GM23338 (cell line): ENCODE measurements at regions not wholly inside any gene's neighbourhood (a gene's known extent, or its start where the extent isn't known, plus 50 kb on each side); places are given as distances from the start of the nearest gene placed in this dataset.

ENCODE experiments used
- ATAC-seq: fragments of 200-7000 bp; cut with Tn5 transposase; 3 replicates; pipeline ENCODE4 v1.9.1; 2020
- DNase-seq: peaks from one replicate; pipeline ENCODE4 v3.0.0-alpha.2; 2015; ENCODE audit warnings: low spot score
- H2AFZ ChIP-seq: fragments of 200-600 bp; sonication (generic); 2 replicates; pipeline ENCODE4 v1.8.0; 2016; ENCODE audit warnings: antibody characterized with exemption, mild to moderate bottlenecking, moderate library complexity
- H3F3A ChIP-seq: fragments of 200-600 bp; sonication (generic); replicated peaks from 2 replicates; pipeline ENCODE4 v1.8.0; 2017; ENCODE audit warnings: antibody characterized with exemption, mixed run types, low read depth
- H3K27ac ChIP-seq: fragments of 200-600 bp; sonication (generic); 2 replicates; pipeline ENCODE4 v1.6.1; 2016; ENCODE audit warnings: low read depth
- H3K27me3 ChIP-seq: fragments of 200-600 bp; sonication (generic); 2 replicates; pipeline ENCODE4 v1.8.0; 2016; ENCODE audit warnings: mild to moderate bottlenecking, mixed run types, moderate library complexity; ENCODE audit not compliant: insufficient read depth
- H3K36me3 ChIP-seq: fragments of 200-600 bp; sonication (generic); 2 replicates; pipeline ENCODE4 v1.8.0; 2016; ENCODE audit warnings: mild to moderate bottlenecking; ENCODE audit not compliant: insufficient read depth
- H3K4me1 ChIP-seq: fragments of 200-600 bp; sonication (generic); 2 replicates; pipeline ENCODE4 v1.8.0; 2016; ENCODE audit warnings: mild to moderate bottlenecking, moderate library complexity; ENCODE audit not compliant: insufficient read depth
- H3K4me2 ChIP-seq: fragments of 200-600 bp; sonication (generic); 2 replicates; pipeline ENCODE4 v1.7.1; 2017; ENCODE audit warnings: mixed run types
- H3K4me3 ChIP-seq: fragments of 200-600 bp; sonication (generic); 2 replicates; pipeline ENCODE4 v1.6.1; 2016; ENCODE audit warnings: mixed run types
- H3K79me2 ChIP-seq: fragments of 200-600 bp; sonication (generic); replicated peaks from 2 replicates; pipeline ENCODE4 v1.8.0; 2017; ENCODE audit warnings: mild to moderate bottlenecking; ENCODE audit not compliant: insufficient read depth
- H3K9me2 ChIP-seq: fragments of 200-600 bp; sonication (generic); 2 replicates; pipeline ENCODE4 v1.8.0; 2017; ENCODE audit not compliant: insufficient read depth
- H4K20me1 ChIP-seq: fragments of 200-600 bp; sonication (generic); replicated peaks from 2 replicates; pipeline ENCODE4 v1.8.0; 2017; ENCODE audit warnings: mild to moderate bottlenecking; ENCODE audit not compliant: insufficient read depth
- H3K27ac Mint-ChIP-seq: 2 replicates; pipeline ENCODE4 v1.8.0; 2020; ENCODE audit warnings: inconsistent platforms, mild to moderate bottlenecking, moderate library complexity, mixed read lengths
- H3K27me3 Mint-ChIP-seq: 3 replicates; pipeline ENCODE4 v1.8.0; 2022; ENCODE audit warnings: low read depth, mild to moderate bottlenecking, moderate library complexity, mixed read lengths, inconsistent platforms; ENCODE audit not compliant: insufficient read depth, poor library complexity
- H3K36me3 Mint-ChIP-seq: 3 replicates; pipeline ENCODE4 v1.8.0; 2021; ENCODE audit warnings: low read depth, mild to moderate bottlenecking, inconsistent platforms, moderate library complexity, mixed read lengths
- H3K4me1 Mint-ChIP-seq: 3 replicates; pipeline ENCODE4 v1.8.0; 2020; ENCODE audit warnings: mild to moderate bottlenecking, inconsistent platforms, mixed read lengths
- H3K4me3 Mint-ChIP-seq: 3 replicates; pipeline ENCODE4 v1.8.0; 2021; ENCODE audit warnings: moderate library complexity, mild to moderate bottlenecking, inconsistent platforms, mixed read lengths
- H3K9me3 Mint-ChIP-seq: 3 replicates; pipeline ENCODE4 v1.8.0; 2020; ENCODE audit warnings: moderate library complexity, mild to moderate bottlenecking, inconsistent platforms, mixed read lengths
- CREB1 ChIP-seq: fragments of 250-450 bp; sonication (Bioruptor Pico); IDR thresholded peaks from 2 replicates; pipeline ENCODE4 v1.5.0; 2020; ENCODE audit warnings: low read depth, mild to moderate bottlenecking, moderate library complexity
- EZH2 ChIP-seq: fragments of 200-600 bp; sonication (generic); IDR thresholded peaks from one replicate; pipeline ENCODE4 v1.8.0; 2017; ENCODE audit warnings: antibody characterized with exemption, mild to moderate bottlenecking, low read depth; ENCODE audit not compliant: unreplicated experiment
- EZH2phosphoT487 ChIP-seq: fragments of 200-600 bp; sonication (generic); IDR thresholded peaks from one replicate; pipeline ENCODE4 v1.8.1; 2018; ENCODE audit warnings: antibody characterized with exemption; ENCODE audit not compliant: unreplicated experiment
- JUNB ChIP-seq: IDR thresholded peaks from one replicate; pipeline ENCODE4 v1.6.1; 2016; ENCODE audit warnings: antibody characterized with exemption; ENCODE audit not compliant: unreplicated experiment
- NANOG ChIP-seq: IDR thresholded peaks from 2 replicates; pipeline ENCODE4 v1.6.1; 2016; ENCODE audit warnings: antibody characterized with exemption, borderline replicate concordance
- POLR2AphosphoS5 ChIP-seq: IDR thresholded peaks from 2 replicates; pipeline ENCODE4 v1.6.1; 2016; ENCODE audit warnings: antibody characterized with exemption, low read depth
- STAT1 ChIP-seq: IDR thresholded peaks from one replicate; pipeline ENCODE4 v1.6.1; 2016; ENCODE audit warnings: antibody characterized with exemption; ENCODE audit not compliant: unreplicated experiment
- ZNF114 ChIP-seq: fragments of 250-450 bp; sonication (Bioruptor Pico); IDR thresholded peaks from 2 replicates; pipeline ENCODE4 v1.5.0; 2020; ENCODE audit warnings: mild to moderate bottlenecking, moderate library complexity
- ZNF331 ChIP-seq: fragments of 250-450 bp; sonication (Bioruptor Pico); IDR thresholded peaks from 2 replicates; pipeline ENCODE4 v1.5.0; 2020; ENCODE audit warnings: low read depth, mild to moderate bottlenecking, moderate library complexity
- TF ChIP-seq, protein P1 (sequence below): fragments of 250-450 bp; sonication (Bioruptor Pico); IDR thresholded peaks from 2 replicates; pipeline ENCODE4 v1.5.0; 2020; ENCODE audit warnings: mild to moderate bottlenecking, moderate library complexity
- TF ChIP-seq, protein P2 (sequence below): IDR thresholded peaks from one replicate; pipeline ENCODE4 v1.6.1; 2018; ENCODE audit warnings: antibody characterized with exemption; ENCODE audit not compliant: unreplicated experiment
- TF ChIP-seq, protein P3 (sequence below): IDR thresholded peaks from 2 replicates; pipeline ENCODE4 v1.6.1; 2016; ENCODE audit warnings: antibody characterized with exemption
- TF ChIP-seq, protein P4 (sequence below), 2 experiments: fragments of 200-600 bp in 1 of 2; sonication (generic) in 1 of 2; conservative IDR thresholded peaks; 2 replicates each; pipeline versions ENCODE4 v1.5.1 to v1.6.1; 2016 to 2017; ENCODE audit warnings: antibody characterized with exemption in 2 of 2, low read depth in 2 of 2, mild to moderate bottlenecking in 2 of 2, moderate library complexity in 1 of 2

DNA sequence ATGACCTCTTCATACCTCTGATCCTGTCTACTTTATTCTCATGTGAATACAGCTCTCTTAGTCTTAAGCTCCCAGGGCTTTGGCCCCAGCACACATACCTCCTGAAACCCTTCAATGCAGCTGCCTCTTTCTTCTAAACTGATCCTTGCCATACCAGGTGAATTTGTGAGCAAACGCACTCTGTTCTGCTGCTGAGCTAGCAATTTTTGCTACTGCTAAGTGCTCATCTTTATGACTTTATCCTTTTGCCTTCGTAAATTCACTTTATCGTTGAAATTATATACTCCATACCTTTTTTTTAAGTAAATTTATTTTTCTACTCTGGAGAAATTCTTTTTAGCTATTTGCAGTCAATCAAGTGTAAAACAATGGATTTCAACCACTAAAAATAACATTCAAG is 287.7 kb downstream of the CMPK2 start:
- no peak overlapping the region for H2AFZ ChIP-seq
- 0 out of 2 replicates have a peak, but pooled peaks cover 13% of the 10 kb centered on the region for H3K9me2 ChIP-seq
- Mint-ChIP-seq H3K9me3 (peaks cover 23% of the 10 kb centered on the region), H3K27ac (no peak overlapping the region), H3K36me3 (no peaks in the 10 kb centered on the region), H3K4me1 (no peaks in the 10 kb centered on the region), H3K4me3 (no peak overlapping the region), H3K27me3 (no peaks in the 10 kb centered on the region)
- ATAC-seq (no peak), DNase-seq (no peak)
- H3K27me3 ChIP-seq, result no peaks in the 10 kb centered on the region
- TF ChIP-seq ZNF331 (CRISPR knock-in tag) (no peak), POLR2AphosphoS5 (no peak), NANOG (no peak), STAT1 (no peak), CREB1 (CRISPR knock-in tag) (no peak), JUNB (no peak), EZH2phosphoT487 (no peak), ZNF114 (CRISPR knock-in tag) (no peak), EZH2 (no peak)
- TF ChIP-seq, protein P1, sequence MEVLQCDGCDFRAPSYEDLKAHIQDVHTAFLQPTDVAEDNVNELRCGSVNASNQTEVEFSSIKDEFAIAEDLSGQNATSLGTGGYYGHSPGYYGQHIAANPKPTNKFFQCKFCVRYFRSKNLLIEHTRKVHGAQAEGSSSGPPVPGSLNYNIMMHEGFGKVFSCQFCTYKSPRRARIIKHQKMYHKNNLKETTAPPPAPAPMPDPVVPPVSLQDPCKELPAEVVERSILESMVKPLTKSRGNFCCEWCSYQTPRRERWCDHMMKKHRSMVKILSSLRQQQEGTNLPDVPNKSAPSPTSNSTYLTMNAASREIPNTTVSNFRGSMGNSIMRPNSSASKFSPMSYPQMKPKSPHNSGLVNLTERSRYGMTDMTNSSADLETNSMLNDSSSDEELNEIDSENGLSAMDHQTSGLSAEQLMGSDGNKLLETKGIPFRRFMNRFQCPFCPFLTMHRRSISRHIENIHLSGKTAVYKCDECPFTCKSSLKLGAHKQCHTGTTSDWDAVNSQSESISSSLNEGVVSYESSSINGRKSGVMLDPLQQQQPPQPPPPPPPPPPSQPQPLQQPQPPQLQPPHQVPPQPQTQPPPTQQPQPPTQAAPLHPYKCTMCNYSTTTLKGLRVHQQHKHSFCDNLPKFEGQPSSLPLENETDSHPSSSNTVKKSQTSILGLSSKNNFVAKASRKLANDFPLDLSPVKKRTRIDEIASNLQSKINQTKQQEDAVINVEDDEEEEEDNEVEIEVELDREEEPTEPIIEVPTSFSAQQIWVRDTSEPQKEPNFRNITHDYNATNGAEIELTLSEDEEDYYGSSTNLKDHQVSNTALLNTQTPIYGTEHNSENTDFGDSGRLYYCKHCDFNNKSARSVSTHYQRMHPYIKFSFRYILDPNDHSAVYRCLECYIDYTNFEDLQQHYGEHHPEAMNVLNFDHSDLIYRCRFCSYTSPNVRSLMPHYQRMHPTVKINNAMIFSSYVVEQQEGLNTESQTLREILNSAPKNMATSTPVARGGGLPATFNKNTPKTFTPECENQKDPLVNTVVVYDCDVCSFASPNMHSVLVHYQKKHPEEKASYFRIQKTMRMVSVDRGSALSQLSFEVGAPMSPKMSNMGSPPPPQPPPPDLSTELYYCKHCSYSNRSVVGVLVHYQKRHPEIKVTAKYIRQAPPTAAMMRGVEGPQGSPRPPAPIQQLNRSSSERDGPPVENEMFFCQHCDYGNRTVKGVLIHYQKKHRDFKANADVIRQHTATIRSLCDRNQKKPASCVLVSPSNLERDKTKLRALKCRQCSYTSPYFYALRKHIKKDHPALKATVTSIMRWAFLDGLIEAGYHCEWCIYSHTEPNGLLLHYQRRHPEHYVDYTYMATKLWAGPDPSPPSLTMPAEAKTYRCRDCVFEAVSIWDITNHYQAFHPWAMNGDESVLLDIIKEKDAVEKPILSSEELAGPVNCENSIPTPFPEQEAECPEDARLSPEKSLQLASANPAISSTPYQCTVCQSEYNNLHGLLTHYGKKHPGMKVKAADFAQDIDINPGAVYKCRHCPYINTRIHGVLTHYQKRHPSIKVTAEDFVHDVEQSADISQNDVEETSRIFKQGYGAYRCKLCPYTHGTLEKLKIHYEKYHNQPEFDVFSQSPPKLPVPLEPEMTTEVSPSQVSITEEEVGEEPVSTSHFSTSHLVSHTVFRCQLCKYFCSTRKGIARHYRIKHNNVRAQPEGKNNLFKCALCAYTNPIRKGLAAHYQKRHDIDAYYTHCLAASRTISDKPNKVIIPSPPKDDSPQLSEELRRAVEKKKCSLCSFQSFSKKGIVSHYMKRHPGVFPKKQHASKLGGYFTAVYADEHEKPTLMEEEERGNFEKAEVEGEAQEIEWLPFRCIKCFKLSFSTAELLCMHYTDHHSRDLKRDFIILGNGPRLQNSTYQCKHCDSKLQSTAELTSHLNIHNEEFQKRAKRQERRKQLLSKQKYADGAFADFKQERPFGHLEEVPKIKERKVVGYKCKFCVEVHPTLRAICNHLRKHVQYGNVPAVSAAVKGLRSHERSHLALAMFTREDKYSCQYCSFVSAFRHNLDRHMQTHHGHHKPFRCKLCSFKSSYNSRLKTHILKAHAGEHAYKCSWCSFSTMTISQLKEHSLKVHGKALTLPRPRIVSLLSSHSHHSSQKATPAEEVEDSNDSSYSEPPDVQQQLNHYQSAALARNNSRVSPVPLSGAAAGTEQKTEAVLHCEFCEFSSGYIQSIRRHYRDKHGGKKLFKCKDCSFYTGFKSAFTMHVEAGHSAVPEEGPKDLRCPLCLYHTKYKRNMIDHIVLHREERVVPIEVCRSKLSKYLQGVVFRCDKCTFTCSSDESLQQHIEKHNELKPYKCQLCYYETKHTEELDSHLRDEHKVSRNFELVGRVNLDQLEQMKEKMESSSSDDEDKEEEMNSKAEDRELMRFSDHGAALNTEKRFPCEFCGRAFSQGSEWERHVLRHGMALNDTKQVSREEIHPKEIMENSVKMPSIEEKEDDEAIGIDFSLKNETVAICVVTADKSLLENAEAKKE, result no peak
- TF ChIP-seq, protein P2, sequence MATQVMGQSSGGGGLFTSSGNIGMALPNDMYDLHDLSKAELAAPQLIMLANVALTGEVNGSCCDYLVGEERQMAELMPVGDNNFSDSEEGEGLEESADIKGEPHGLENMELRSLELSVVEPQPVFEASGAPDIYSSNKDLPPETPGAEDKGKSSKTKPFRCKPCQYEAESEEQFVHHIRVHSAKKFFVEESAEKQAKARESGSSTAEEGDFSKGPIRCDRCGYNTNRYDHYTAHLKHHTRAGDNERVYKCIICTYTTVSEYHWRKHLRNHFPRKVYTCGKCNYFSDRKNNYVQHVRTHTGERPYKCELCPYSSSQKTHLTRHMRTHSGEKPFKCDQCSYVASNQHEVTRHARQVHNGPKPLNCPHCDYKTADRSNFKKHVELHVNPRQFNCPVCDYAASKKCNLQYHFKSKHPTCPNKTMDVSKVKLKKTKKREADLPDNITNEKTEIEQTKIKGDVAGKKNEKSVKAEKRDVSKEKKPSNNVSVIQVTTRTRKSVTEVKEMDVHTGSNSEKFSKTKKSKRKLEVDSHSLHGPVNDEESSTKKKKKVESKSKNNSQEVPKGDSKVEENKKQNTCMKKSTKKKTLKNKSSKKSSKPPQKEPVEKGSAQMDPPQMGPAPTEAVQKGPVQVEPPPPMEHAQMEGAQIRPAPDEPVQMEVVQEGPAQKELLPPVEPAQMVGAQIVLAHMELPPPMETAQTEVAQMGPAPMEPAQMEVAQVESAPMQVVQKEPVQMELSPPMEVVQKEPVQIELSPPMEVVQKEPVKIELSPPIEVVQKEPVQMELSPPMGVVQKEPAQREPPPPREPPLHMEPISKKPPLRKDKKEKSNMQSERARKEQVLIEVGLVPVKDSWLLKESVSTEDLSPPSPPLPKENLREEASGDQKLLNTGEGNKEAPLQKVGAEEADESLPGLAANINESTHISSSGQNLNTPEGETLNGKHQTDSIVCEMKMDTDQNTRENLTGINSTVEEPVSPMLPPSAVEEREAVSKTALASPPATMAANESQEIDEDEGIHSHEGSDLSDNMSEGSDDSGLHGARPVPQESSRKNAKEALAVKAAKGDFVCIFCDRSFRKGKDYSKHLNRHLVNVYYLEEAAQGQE, result no peak
- TF ChIP-seq, protein P3, sequence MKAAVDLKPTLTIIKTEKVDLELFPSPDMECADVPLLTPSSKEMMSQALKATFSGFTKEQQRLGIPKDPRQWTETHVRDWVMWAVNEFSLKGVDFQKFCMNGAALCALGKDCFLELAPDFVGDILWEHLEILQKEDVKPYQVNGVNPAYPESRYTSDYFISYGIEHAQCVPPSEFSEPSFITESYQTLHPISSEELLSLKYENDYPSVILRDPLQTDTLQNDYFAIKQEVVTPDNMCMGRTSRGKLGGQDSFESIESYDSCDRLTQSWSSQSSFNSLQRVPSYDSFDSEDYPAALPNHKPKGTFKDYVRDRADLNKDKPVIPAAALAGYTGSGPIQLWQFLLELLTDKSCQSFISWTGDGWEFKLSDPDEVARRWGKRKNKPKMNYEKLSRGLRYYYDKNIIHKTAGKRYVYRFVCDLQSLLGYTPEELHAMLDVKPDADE, result no peak
- TF ChIP-seq, protein P4, sequence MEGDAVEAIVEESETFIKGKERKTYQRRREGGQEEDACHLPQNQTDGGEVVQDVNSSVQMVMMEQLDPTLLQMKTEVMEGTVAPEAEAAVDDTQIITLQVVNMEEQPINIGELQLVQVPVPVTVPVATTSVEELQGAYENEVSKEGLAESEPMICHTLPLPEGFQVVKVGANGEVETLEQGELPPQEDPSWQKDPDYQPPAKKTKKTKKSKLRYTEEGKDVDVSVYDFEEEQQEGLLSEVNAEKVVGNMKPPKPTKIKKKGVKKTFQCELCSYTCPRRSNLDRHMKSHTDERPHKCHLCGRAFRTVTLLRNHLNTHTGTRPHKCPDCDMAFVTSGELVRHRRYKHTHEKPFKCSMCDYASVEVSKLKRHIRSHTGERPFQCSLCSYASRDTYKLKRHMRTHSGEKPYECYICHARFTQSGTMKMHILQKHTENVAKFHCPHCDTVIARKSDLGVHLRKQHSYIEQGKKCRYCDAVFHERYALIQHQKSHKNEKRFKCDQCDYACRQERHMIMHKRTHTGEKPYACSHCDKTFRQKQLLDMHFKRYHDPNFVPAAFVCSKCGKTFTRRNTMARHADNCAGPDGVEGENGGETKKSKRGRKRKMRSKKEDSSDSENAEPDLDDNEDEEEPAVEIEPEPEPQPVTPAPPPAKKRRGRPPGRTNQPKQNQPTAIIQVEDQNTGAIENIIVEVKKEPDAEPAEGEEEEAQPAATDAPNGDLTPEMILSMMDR (conservative IDR thresholded peaks at IDR 0.05; ENCODE audit: low read depth in 2 of 2), result no peak
- no peaks in the 10 kb centered on the region for H3K79me2 ChIP-seq
- no peaks in the 10 kb centered on the region for H3K36me3 ChIP-seq
- H3K4me2 ChIP-seq, result no peak overlapping the region
- H4K20me1 ChIP-seq, result no peaks in the 10 kb centered on the region
- H3K4me3 ChIP-seq, result no peak overlapping the region
- no peaks in the 10 kb centered on the region for H3F3A ChIP-seq
- peaks cover 3% of the 10 kb centered on the region; the same call in 1 of the 2 replicates for H3K4me1 ChIP-seq
- H3K27ac ChIP-seq, result no peak overlapping the region
